Activated T-cell treated with anti-CD3 and anti-CD28 coated beads, Interleukin-2, amount 50 U/mL, for 4 hours (primary cell): ENCODE measurements at regions not wholly inside any gene's neighbourhood (a gene's known extent, or its start where the extent isn't known, plus 50 kb on each side); places are given as distances from the start of the nearest gene placed in this dataset.

Experiments used
- ATAC-seq, 2 donors: fragments of 200-7000 bp; cut with Tn5 transposase; one replicate each; pipeline ENCODE4 v1.10.0; 2021
- DNase-seq: peaks from one replicate; pipeline ENCODE4 v3.0.0-alpha.2; 2020
- H3K27me3 Mint-ChIP-seq: one replicate; pipeline ENCODE4 v1.8.0; 2021; ENCODE audit warnings: low read depth, mixed read lengths
- H3K36me3 Mint-ChIP-seq: one replicate; pipeline ENCODE4 v1.8.0; 2022; ENCODE audit warnings: mixed read lengths; ENCODE audit not compliant: insufficient read depth
- H3K4me1 Mint-ChIP-seq: one replicate; pipeline ENCODE4 v1.8.0; 2021; ENCODE audit warnings: low read depth, mixed read lengths
- H3K4me3 Mint-ChIP-seq: one replicate; pipeline ENCODE4 v1.8.0; 2021; ENCODE audit warnings: mild to moderate bottlenecking, moderate library complexity, mixed read lengths
- H3K9me3 Mint-ChIP-seq: one replicate; pipeline ENCODE4 v1.8.0; 2021; ENCODE audit warnings: mixed read lengths

DNA sequence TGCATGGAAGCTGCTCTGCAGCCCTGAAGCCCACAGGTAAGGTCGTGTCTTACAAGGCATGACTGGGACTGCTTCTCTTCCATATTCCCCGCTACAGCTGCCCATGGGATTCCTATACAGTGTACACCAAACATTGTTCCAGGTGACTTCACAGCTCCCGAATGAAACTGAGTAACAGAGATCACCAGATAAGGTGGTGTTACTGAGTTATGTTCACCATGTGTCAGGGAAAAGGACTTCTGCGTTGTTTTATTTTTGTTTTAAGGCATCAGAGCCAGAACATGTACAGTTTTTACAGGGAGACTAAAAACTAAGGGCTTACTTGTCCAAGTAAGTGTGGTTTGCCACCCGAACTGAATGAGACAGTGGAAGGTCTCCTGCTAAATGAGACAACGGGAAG is 138.3 kb downstream of the CD83 start:
- no peak for ATAC-seq
- H3K9me3 Mint-ChIP-seq = peaks cover 3% of the 10 kb centered on the region
- H3K27me3 Mint-ChIP-seq = no peaks in the 10 kb centered on the region
- H3K4me1 Mint-ChIP-seq = peaks cover 1% of the 10 kb centered on the region
- no peak overlapping the region for H3K4me3 Mint-ChIP-seq
- no peak for DNase-seq
- no peaks in the 10 kb centered on the region for H3K36me3 Mint-ChIP-seq

DNA sequence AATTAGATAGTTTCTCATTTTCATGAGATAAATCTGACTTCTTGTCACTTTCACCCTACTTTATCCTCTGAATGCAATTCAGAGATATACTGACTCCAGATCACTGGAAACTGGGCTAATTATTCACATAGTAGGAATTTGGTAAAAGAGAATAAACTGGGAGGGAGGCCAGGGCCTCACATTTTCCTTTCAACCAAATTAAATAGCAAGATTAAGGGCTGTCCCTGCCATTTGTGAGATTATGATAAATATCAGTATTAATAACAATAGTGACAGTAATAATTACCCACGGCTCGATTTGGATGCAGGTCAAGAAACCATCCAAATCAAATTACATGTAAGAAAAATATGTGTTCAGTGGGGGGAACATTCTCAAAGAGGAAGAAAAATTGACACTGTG is 140.5 kb downstream of the CD83 start:
- DNase-seq (no peak), ATAC-seq (no peak)
- Mint-ChIP-seq H3K9me3 (peaks cover 6% of the 10 kb centered on the region), H3K4me3 (no peak overlapping the region), H3K27me3 (no peaks in the 10 kb centered on the region), H3K36me3 (no peaks in the 10 kb centered on the region), H3K4me1 (peaks cover 1% of the 10 kb centered on the region)

DNA sequence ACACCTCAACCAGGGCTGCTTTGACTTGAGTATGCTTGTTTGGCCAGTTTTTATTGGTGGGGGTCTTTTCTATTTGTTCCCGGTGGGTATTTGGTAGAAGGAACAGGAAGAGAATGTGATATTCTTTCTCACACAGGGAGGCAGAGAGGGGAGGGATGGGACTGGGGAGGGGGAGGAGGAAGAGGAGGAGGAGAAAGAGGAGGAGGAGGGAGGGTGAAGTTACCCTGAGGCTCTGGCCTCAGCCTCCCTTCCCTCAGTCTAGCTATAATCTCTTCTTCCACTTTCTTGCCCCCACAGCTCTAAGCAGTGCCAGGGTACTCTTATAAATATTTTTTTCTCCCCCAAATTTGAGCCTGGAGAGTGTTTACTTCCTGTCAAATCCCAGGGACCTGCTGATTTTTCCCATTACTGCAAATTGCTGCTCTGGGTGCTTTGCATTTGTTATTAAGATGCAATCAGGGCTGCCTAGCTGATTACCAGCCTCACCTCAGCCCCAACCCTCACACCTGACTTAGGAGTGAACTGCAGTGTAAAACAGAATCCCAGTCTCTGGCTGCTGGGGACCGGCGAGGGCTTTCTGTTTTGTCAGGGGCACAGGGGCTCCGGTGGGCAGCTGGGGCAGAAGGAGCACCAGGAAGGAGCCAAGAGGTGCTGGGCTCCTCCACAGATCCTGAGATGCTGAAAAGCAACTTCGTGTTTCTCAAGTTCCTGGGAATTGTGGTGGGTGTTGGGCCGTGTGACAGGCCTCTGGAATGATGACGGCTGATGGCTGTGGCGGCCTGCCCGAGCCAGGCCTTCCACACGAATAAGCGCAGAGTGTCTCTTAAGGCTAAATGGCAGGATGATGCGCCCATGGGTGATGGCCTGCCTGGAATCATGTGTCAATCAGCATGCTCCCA is 141.4 kb downstream of the CD83 start:
- Mint-ChIP-seq H3K4me3 (no peak overlapping the region), H3K9me3 (peaks cover 11% of the 10 kb centered on the region), H3K27me3 (no peaks in the 10 kb centered on the region), H3K36me3 (no peaks in the 10 kb centered on the region), H3K4me1 (peaks cover 1% of the 10 kb centered on the region)
- ATAC-seq (no peak), DNase-seq (no peak)

DNA sequence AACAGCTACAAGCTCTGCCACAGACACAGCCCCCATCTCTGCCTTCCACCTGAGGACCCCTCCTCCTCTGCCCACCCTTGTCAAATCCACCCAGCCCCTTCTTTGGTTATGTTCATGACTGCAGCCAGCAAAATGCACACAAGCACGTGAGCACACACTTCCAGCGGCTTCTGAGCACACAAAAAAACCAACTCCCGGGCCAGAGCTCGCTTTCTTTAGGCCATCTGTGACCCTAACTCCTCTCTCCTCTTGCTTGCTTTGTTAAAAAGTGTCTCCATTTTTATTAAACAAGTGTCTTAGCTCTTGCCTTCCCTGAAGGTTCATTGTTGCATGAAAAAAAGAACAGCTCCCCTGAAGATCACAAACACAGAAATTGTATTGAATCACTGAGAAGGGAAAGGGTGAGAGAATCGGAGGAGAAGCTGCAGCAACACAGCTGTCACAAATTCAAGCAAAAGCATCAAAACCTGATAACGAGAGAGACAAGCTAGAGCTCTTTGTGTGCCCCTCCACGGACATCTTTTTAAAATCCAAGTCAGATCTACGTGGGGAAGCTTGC is 142.1 kb downstream of the CD83 start:
- H3K4me1 Mint-ChIP-seq = no peaks in the 10 kb centered on the region
- no peaks in the 10 kb centered on the region for H3K36me3 Mint-ChIP-seq
- no peaks in the 10 kb centered on the region for H3K27me3 Mint-ChIP-seq
- DNase-seq (no peak), ATAC-seq (no peak)
- no peak overlapping the region for H3K4me3 Mint-ChIP-seq
- H3K9me3 Mint-ChIP-seq = peaks cover 15% of the 10 kb centered on the region

DNA sequence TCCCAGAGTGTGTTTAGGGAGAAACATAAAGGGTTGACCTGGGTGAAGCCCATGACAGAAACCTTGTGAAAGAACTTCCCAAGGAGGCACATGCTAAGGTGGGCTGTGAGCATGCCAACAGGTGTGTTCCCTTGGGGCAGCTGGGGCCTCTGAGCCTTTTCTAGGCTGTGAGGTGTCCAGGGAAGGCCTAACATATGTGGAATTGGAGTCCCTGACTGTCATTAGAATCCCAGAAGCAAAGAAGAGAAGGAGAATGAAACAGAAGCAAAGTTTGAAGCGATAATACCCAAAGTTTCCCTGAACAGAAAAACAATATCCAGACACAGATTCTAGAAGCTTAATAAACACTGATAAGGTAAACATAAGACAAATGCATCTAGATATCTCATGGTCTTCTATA is 143.3 kb downstream of the CD83 start:
- Mint-ChIP-seq H3K27me3 (no peaks in the 10 kb centered on the region), H3K4me3 (no peak overlapping the region), H3K4me1 (peaks cover 2% of the 10 kb centered on the region), H3K9me3 (peaks cover 15% of the 10 kb centered on the region), H3K36me3 (no peaks in the 10 kb centered on the region)
- no peak for DNase-seq
- no peak for ATAC-seq

DNA sequence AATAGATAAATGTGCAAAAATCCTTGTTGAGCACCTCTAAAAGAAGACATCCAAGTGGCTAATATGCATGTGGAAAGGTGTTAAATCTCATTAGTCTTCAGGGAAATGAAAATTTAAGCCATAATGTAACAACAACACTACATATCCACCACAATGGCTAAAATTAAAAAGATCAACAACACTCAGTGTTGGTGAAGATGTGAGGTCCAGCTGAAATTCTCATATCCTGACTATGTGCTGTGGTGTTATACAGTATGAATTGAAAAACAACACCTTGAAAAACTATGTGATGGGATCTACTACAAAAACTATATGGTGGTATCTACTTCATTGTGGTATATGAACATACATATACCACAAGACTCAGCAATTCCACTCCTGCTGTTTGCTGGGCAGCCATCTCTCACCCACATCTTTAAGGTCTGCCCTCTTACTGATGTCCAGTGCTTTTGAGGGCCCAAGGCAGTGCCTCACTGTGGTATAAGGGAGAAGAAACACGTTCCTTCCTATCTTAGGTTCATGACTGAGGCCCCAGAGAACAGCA is 146.4 kb downstream of the CD83 start:
- Mint-ChIP-seq H3K36me3 (no peaks in the 10 kb centered on the region), H3K4me3 (no peak overlapping the region), H3K9me3 (peaks cover 15% of the 10 kb centered on the region), H3K4me1 (peaks cover 3% of the 10 kb centered on the region), H3K27me3 (no peaks in the 10 kb centered on the region)
- ATAC-seq = no peak
- no peak for DNase-seq

DNA sequence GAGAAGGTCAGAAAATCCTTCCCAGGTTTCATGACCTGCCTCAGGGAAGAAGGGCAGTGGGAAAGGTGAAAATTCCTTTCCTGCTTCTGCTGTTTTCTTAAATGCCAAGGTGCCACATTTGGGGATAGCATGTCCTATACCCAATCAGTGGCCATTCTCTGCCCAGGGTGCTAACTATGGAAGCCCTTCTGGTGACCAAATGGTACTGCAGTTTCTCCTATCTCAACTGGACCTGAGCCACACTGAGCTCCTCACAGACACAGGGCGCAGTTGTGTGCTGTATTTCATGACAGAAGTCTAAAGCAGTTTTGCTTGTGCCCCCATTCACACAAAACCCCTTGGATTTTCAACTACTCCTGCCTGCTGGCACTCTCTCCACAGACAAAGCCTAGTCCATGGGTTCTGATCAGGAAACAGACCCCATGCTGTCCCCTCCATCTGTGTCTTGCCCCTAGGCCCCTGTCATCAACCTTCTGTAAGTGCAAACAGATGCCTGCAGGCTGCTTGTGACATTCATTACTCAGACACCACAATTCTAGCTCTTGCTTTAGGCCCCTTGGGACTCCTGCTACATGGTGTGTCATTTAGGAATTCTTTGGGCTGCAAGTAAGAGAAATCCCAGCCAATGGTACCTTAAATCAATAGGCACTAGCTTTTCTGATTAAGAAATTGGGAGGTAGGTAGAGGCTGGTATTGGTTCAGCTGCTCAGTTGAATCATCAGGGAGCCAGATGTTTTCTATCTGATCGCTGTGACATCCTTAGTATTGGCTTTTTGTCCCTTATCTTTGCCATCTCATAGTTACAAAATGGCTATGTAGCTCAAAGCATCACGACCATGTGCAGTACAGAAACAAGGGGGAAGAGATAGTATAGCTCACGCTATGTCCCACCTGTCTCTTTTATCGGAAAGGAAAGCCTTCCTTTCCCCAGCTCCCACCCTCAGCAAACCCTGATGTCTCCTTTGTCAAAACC is 147.8 kb downstream of the CD83 start:
- Mint-ChIP-seq H3K27me3 (no peaks in the 10 kb centered on the region), H3K4me1 (peaks cover 13% of the 10 kb centered on the region), H3K9me3 (peaks cover 15% of the 10 kb centered on the region), H3K36me3 (no peaks in the 10 kb centered on the region), H3K4me3 (no peak overlapping the region)
- DNase-seq (no peak), ATAC-seq (peak in 1 of 2 donors; percentile 18)

DNA sequence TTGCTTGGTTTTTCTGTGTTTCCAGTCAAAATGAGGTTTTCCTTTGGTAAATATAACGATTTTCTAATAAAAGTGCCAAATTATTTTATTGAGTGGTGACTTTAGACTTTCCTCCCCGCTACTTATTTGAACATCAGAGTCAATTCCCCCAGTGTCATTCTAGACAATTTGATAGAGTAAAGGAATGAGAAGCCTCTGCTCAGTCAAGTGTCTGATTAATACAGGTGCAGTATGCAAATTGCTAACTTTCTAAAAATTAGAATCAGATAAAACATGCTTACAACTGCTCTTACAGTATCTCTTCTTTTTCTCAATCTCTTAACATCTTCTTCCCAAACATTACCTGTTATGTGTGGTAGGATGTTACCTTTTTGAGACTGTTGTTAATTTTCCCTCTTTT is 148.7 kb downstream of the CD83 start:
- no peak for DNase-seq
- peaks cover 9% of the 10 kb centered on the region for H3K9me3 Mint-ChIP-seq
- H3K27me3 Mint-ChIP-seq = no peaks in the 10 kb centered on the region
- peaks cover 22% of the 10 kb centered on the region for H3K4me1 Mint-ChIP-seq
- no peaks in the 10 kb centered on the region for H3K36me3 Mint-ChIP-seq
- no peak overlapping the region for H3K4me3 Mint-ChIP-seq
- ATAC-seq = no peak

DNA sequence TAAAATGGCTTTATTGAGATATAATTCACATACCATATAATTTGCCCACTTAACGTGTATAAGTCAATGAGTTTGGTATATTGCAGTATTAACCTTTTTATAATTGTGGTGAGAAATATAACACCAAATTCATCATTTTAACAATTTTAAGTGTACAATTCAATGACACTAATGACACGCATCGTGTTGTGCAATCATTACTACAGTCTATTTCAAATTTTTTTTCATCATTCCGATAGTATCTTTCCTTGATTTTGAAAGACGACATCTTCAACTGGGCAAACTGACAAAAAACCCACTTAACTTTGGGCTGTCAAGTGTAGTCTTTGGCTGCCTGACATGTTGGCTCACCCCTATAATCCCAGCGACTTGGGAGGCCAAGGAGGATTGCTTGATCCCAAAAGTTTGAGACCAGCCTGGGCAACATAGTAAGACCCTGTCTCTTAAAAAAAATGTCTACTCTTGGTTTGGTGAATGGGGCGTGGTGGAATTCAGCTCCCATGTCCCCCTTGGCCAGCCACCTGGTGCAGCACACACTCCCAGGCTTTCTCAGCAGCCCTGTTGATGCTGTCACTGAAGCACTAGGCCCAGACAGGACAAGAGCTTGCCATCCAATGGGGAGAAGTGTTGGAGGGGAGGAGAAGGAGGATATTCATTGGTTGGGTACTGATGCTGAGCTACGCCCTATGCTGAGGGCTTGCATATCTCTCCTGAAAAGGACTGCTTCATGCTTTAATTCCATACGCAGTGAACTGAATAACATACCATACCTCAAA is 150.5 kb downstream of the CD83 start:
- no peak for DNase-seq
- Mint-ChIP-seq H3K36me3 (no peaks in the 10 kb centered on the region), H3K4me1 (peaks cover 29% of the 10 kb centered on the region), H3K9me3 (peaks cover 12% of the 10 kb centered on the region), H3K4me3 (no peak overlapping the region), H3K27me3 (no peaks in the 10 kb centered on the region)
- ATAC-seq = no peak

DNA sequence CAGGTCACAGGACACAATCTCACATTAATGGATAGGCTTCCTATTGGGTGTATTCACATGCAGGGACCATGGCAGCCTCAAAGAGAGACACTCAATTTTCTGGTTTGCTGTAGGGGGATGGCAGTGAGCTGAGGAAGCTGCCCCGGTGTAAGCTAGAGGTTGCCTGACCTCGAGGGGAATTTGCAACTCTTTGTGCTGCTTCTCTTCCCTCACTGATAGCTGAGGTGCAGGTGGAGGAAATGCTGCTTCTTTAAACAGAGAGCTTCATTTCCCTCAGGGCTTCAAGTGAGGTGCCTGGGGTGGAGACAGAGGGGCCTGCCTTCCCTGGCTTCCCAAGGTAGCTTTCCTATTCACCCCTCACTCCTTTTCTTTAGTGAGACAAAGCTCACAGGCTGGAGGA is 151.9 kb downstream of the CD83 start:
- H3K36me3 Mint-ChIP-seq = no peaks in the 10 kb centered on the region
- ATAC-seq = no peak
- H3K4me3 Mint-ChIP-seq = no peak overlapping the region
- no peak for DNase-seq
- H3K27me3 Mint-ChIP-seq = no peaks in the 10 kb centered on the region
- peaks cover 3% of the 10 kb centered on the region for H3K9me3 Mint-ChIP-seq
- H3K4me1 Mint-ChIP-seq = peaks cover 33% of the 10 kb centered on the region

DNA sequence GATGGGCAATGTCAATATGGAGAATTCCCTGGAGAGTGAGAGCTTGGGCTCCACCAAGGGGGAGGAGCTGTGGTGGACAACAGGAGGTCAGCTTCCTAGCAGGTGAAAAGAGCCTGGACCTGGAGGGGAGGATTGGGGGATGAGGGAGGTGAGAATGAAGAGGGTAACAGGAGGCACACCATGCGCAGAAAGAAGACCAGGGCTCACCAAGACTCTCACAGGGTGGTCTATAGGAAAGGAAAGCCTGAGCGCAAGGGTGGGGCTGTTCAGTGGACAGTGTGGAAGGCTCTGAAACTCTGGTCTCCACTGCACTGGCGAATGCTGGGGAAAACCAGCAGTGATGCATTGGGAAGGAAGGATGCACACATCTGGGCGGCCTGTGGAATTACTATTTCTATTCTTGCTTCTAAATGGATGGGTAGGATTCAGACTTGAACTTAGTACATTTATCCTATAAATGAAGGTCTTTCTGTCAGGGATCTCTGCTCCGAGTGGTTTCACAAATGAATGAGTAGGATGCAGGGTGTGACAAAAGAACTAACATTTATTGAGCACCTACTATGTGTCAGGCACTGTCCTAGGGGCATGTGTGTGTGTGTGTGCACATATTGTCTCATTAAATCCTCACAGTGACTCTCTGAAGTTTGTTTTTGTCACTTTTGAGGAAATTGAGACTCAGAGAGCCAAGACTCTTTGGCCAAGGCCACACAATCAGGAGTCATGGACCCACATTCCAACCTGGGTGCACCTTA is 152.7 kb downstream of the CD83 start:
- H3K9me3 Mint-ChIP-seq = peaks cover 3% of the 10 kb centered on the region
- H3K4me3 Mint-ChIP-seq = no peak overlapping the region
- no peaks in the 10 kb centered on the region for H3K27me3 Mint-ChIP-seq
- no peak for ATAC-seq
- H3K4me1 Mint-ChIP-seq = peaks cover 41% of the 10 kb centered on the region
- no peak for DNase-seq
- no peaks in the 10 kb centered on the region for H3K36me3 Mint-ChIP-seq

DNA sequence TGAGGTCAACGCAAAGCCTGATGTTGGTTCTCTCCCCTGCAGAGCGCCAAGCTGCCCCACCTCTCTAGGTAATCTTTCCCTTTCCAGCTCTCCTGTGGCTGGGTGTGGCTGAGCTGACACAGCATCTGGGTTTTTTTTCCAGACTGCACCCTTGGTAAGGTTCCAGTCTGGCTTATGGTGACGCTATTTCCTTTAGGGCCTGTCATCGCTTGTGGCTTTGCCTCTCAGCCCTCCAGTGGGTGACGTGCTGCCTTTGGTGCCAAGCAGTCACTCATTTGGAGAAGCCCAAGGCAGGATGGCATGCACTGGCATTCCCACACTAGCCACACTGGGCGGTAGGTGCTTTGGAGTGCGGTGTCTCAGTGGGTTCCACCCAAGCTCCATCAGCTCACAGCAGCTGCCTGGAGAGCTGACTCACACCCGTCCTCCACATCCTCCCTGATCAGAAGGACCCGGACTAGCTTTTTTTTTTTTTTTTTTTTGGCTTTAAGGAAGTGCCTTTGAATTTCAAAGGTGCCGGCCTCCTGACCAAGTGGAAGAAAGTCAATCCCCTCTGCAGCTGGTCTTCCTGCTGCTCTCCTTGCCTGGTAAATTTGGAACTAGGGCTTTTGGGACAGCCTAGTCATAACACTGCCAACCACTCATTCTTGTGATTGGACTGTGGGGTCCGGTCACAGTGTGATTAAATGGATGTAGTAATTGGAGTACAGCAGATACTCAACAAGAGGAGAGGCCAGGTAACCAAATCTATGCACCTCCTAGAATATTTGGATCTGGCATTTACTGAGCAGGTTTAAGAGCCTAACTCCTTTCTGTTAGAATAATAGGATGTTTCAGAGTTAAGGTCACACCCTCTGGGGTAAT is 153.6 kb downstream of the CD83 start:
- Mint-ChIP-seq H3K4me3 (no peak overlapping the region), H3K4me1 (peaks cover 46% of the 10 kb centered on the region), H3K36me3 (no peaks in the 10 kb centered on the region), H3K9me3 (peaks cover 3% of the 10 kb centered on the region), H3K27me3 (no peaks in the 10 kb centered on the region)
- ATAC-seq = peak; percentile 77 to 86
- DNase-seq = peak; percentile 32
